WTC11 (cell line): ENCODE measurements at regions not wholly inside any gene's neighbourhood (a gene's known extent, or its start where the extent isn't known, plus 50 kb on each side); places are given as distances from the start of the nearest gene placed in this dataset.

Source experiments
- CREB1 ChIP-seq: sonication (generic); formaldehyde crosslinking; IDR thresholded peaks from 2 replicates; pipeline ENCODE4 v1.8.0; 2023; ENCODE audit warnings: mild to moderate bottlenecking, missing genetic modification reagents
- OVOL2 ChIP-seq: fragments of 250-450 bp; sonication (Bioruptor Pico); IDR thresholded peaks from 2 replicates; pipeline ENCODE4 v1.9.0; 2021; ENCODE audit warnings: mild to moderate bottlenecking, borderline replicate concordance
- TF ChIP-seq, protein P1 (sequence below): fragments of 200-600 bp; IDR thresholded peaks from 2 replicates; pipeline ENCODE4 v1.8.0; 2022; ENCODE audit warnings: antibody characterized with exemption
- TF ChIP-seq, protein P2 (sequence below): sonication (generic); formaldehyde crosslinking; IDR thresholded peaks from 2 replicates; pipeline ENCODE4 v1.8.1; 2022; ENCODE audit warnings: missing genetic modification reagents, borderline replicate concordance
- TF ChIP-seq, protein P3 (sequence below): sonication (generic); formaldehyde crosslinking; IDR thresholded peaks from 2 replicates; pipeline ENCODE4 v1.8.0; 2022; ENCODE audit warnings: mild to moderate bottlenecking, missing genetic modification reagents

DNA sequence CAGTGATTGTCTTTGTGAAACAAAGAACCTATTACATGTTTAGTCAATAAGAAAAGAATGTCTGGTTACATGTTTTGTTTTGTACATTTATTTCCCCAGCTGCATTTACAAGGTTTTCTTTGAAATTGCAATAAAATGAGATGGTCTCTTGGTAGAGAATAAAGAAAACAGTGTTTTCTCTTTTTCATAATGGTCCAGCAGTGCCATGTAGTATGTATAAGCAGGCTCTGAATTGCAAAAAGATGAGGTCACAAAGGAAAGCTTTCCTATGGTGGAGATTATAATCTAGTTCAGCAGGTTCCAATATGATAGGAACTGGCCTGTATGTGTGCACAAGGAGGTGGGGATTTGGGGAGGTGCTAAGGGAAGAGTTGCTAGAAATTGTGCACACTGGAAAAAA, 1417.3 kb downstream of the STIM2 start:
- TF ChIP-seq, protein P1, sequence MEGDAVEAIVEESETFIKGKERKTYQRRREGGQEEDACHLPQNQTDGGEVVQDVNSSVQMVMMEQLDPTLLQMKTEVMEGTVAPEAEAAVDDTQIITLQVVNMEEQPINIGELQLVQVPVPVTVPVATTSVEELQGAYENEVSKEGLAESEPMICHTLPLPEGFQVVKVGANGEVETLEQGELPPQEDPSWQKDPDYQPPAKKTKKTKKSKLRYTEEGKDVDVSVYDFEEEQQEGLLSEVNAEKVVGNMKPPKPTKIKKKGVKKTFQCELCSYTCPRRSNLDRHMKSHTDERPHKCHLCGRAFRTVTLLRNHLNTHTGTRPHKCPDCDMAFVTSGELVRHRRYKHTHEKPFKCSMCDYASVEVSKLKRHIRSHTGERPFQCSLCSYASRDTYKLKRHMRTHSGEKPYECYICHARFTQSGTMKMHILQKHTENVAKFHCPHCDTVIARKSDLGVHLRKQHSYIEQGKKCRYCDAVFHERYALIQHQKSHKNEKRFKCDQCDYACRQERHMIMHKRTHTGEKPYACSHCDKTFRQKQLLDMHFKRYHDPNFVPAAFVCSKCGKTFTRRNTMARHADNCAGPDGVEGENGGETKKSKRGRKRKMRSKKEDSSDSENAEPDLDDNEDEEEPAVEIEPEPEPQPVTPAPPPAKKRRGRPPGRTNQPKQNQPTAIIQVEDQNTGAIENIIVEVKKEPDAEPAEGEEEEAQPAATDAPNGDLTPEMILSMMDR = no peak
- TF ChIP-seq, protein P2, sequence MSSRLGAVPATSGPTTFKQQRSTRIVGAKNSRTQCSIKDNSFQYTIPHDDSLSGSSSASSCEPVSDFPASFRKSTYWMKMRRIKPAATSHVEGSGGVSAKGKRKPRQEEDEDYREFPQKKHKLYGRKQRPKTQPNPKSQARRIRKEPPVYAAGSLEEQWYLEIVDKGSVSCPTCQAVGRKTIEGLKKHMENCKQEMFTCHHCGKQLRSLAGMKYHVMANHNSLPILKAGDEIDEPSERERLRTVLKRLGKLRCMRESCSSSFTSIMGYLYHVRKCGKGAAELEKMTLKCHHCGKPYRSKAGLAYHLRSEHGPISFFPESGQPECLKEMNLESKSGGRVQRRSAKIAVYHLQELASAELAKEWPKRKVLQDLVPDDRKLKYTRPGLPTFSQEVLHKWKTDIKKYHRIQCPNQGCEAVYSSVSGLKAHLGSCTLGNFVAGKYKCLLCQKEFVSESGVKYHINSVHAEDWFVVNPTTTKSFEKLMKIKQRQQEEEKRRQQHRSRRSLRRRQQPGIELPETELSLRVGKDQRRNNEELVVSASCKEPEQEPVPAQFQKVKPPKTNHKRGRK (CRISPR knock-in tag) = no peak
- TF ChIP-seq OVOL2 = no peak
- TF ChIP-seq, protein P3, sequence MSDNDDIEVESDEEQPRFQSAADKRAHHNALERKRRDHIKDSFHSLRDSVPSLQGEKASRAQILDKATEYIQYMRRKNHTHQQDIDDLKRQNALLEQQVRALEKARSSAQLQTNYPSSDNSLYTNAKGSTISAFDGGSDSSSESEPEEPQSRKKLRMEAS = no peak
- TF ChIP-seq CREB1 (CRISPR knock-in tag) = no peak
